ENCODE measurements at regions not wholly inside any gene's neighbourhood (a gene's known extent, or its start where the extent isn't known, plus 50 kb on each side); places are given as distances from the start of the nearest gene placed in this dataset.

GRCh38 chr11:92628401-92629292, 340.8 kb upstream of the MTNR1B start:
- no peak for DNase-seq (ENCODE audit: low read depth)
- TF ChIP-seq CTCF (IDR thresholded peaks at IDR 0.05; ENCODE audit: insufficient read depth, low read depth, low read length): no peak
- H3K4me3 ChIP-seq (ENCODE audit: low read depth, low read length): no peak overlapping the region

GRCh38 chr11:92632495-92632894, 337.0 kb upstream of the MTNR1B start:
- TF ChIP-seq CTCF (IDR thresholded peaks at IDR 0.05; ENCODE audit: insufficient read depth, low read depth, low read length): no peak
- H3K4me3 ChIP-seq (ENCODE audit: low read depth, low read length): no peak overlapping the region
- DNase-seq (ENCODE audit: low read depth): no peak

DNA sequence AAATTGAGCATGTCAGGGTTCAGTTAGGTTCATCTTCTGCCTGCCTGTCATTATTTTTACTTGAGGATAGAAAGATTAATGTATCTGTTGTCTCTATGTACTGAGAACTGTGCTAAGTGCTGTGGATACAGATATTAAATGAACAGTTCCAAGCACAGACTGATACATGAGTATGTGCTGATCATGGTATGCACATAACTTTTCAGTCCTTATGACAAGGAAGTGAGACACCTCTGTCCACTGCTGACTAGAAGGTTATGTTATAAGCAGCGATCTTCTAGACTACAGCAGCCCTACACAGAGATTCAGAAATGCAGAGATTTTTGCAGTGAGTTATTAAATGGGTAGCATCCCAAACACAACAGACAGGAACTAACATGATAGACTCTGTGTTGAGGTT, 335.6 kb upstream of the MTNR1B start:
- no peak for DNase-seq (ENCODE audit: low read depth)
- H3K4me3 ChIP-seq (ENCODE audit: low read depth, low read length): no peak overlapping the region
- no peak for TF ChIP-seq CTCF (IDR thresholded peaks at IDR 0.05; ENCODE audit: insufficient read depth, low read depth, low read length)

GRCh38 chr11:92636543-92637188, 332.8 kb upstream of the MTNR1B start:
- no peak overlapping the region for H3K4me3 ChIP-seq (ENCODE audit: low read depth, low read length)
- no peak for TF ChIP-seq CTCF (IDR thresholded peaks at IDR 0.05; ENCODE audit: insufficient read depth, low read depth, low read length)
- DNase-seq (ENCODE audit: low read depth): no peak

DNA sequence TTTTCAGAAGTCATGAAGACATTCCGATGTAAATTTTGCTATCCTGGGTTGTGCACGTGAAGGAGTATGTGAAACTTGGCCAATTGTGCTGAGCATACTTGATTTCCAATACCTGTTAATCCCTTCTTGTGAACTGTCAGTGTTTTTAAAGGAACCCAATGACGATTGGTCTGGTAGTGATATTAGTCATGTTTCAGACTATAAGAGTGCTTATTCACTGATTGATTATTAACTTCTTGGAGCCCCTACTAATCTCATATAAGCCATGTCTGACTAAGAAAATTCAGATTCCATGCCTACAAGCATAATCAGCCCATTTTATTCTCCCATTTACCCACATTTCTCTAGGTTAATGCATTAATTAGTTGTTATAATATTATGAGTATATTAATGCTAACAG, 330.8 kb upstream of the MTNR1B start:
- no peak for TF ChIP-seq CTCF (IDR thresholded peaks at IDR 0.05; ENCODE audit: insufficient read depth, low read depth, low read length)
- no peak overlapping the region for H3K4me3 ChIP-seq (ENCODE audit: low read depth, low read length)
- DNase-seq (ENCODE audit: low read depth): no peak

DNA sequence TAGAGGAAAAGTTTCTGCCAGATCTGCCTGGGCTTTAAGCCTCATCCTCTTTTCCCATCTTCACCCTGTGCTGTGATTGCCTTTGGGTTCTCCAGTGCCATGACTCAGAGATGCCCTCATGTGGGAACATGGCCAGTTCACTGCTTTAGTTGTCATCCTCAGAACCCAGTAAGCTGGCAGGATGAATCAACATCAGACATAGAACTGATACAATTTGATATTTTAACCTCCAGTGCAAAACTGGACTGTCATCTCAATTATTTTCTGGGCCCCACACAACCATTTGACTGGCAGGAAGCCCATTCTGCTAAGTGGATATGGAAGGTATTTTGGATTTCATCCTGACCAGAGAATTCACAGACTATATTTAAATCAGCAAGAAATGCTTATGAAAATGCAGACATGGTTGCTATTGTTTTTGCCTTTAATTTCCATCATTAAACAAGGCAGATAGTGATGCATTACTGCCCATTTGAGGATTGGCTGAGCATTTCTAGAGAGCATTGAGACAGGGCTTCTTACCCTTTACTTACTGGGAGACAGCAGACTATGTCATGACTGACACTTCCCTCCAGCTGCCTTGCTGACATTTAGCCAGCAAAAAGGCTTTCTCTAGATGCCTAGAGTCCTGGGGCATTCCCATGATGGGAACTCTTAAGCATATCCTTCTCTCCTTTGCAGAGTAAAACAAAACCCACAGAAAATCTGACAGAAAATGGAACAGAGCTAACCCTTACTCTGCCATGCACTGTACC, 327.1 kb upstream of the MTNR1B start:
- no peak for TF ChIP-seq CTCF (IDR thresholded peaks at IDR 0.05; ENCODE audit: insufficient read depth, low read depth, low read length)
- H3K4me3 ChIP-seq (ENCODE audit: low read depth, low read length): no peak overlapping the region
- DNase-seq (ENCODE audit: low read depth): no peak

All from fibroblast of villous mesenchyme (primary cell).